ENCODE measurements at regions not wholly inside any gene's neighbourhood (a gene's known extent, or its start where the extent isn't known, plus 50 kb on each side); places are given as distances from the start of the nearest gene placed in this dataset.

- no peak for DNase-seq (ENCODE audit: low read depth, low spot score)
- Histone ChIP-seq H3K9me1 (ENCODE audit: control insufficient read depth, extremely low read depth, insufficient read depth, low read length) (no peaks in the 10 kb centered on the region), H3K4me3 (ENCODE audit: control insufficient read depth in 2 of 3, extremely low read depth in 1 of 3, insufficient read depth in 2 of 3, low read depth in 1 of 3, low read length in 3 of 3) (no peak overlapping the region), H3K79me2 (ENCODE audit: control insufficient read depth, insufficient read depth, low read length) (no peaks in the 10 kb centered on the region), H3K27me3 (ENCODE audit: control insufficient read depth, extremely low read depth, insufficient read depth, low read length) (no peaks in the 10 kb centered on the region), H3K27ac (ENCODE audit: control insufficient read depth, insufficient read depth, low read length) (no peak overlapping the region), H3K4me2 (ENCODE audit: control insufficient read depth, extremely low read depth, insufficient read depth, low read depth, low read length) (no peak overlapping the region), H3K9ac (ENCODE audit: control insufficient read depth, extremely low read depth, insufficient read depth, low read length) (no peak overlapping the region), H3K4me1 (ENCODE audit: control insufficient read depth, extremely low read depth, insufficient read depth, low read length) (peaks cover 8% of the 10 kb centered on the region), H3K9me3 (ENCODE audit: control insufficient read depth, low read depth, low read length) (no peaks in the 10 kb centered on the region), H3K36me3 (ENCODE audit: control insufficient read depth in 2 of 2, extremely low read depth in 1 of 2, insufficient read depth in 2 of 2, low read length in 2 of 2) (no peaks in the 10 kb centered on the region), H2AFZ (ENCODE audit: control insufficient read depth, low read length) (no peak overlapping the region), H4K20me1 (ENCODE audit: control insufficient read depth, extremely low read depth, insufficient read depth, low read length) (no peaks in the 10 kb centered on the region)
- dilution Hi-C loops (cut with MboI; ENCODE audit: extremely low pct_ligation_motif_present, low sequenced_read_pairs): no loop called here
- FAIRE-seq: no peak
- TF ChIP-seq EZH2 (IDR thresholded peaks at IDR 0.05; ENCODE audit: low read length) (no peak), CTCF (optimal IDR thresholded peaks at IDR 0.05 in 1 of 3, IDR thresholded peaks at IDR 0.05 in 1 of 3, conservative IDR thresholded peaks at IDR 0.05 in 1 of 3; ENCODE audit: extremely low read depth in 1 of 3, insufficient read depth in 2 of 3, low read length in 3 of 3) (no peak)
These were observed 80.2 kb upstream of the LRATD1 start for GRCh38 chr2:14552286-14552685.

GRCh38 chr2:14552818-14553217 is 79.7 kb upstream of the LRATD1 start:
- no peaks in the 10 kb centered on the region for H3K9me1 ChIP-seq (ENCODE audit: control insufficient read depth, extremely low read depth, insufficient read depth, low read length)
- FAIRE-seq: no peak
- TF ChIP-seq EZH2 (IDR thresholded peaks at IDR 0.05; ENCODE audit: low read length) (no peak), CTCF (optimal IDR thresholded peaks at IDR 0.05 in 1 of 3, IDR thresholded peaks at IDR 0.05 in 1 of 3, conservative IDR thresholded peaks at IDR 0.05 in 1 of 3; ENCODE audit: extremely low read depth in 1 of 3, insufficient read depth in 2 of 3, low read length in 3 of 3) (no peak)
- H3K36me3 ChIP-seq (ENCODE audit: control insufficient read depth in 2 of 2, extremely low read depth in 1 of 2, insufficient read depth in 2 of 2, low read length in 2 of 2): no peaks in the 10 kb centered on the region
- no peak overlapping the region for H3K4me3 ChIP-seq (ENCODE audit: control insufficient read depth in 2 of 3, extremely low read depth in 1 of 3, insufficient read depth in 2 of 3, low read depth in 1 of 3, low read length in 3 of 3)
- H3K9me3 ChIP-seq (ENCODE audit: control insufficient read depth, low read depth, low read length): no peaks in the 10 kb centered on the region
- H3K27me3 ChIP-seq (ENCODE audit: control insufficient read depth, extremely low read depth, insufficient read depth, low read length): no peaks in the 10 kb centered on the region
- H3K9ac ChIP-seq (ENCODE audit: control insufficient read depth, extremely low read depth, insufficient read depth, low read length): no peak overlapping the region
- no peak overlapping the region for H3K4me2 ChIP-seq (ENCODE audit: control insufficient read depth, extremely low read depth, insufficient read depth, low read depth, low read length)
- dilution Hi-C loops (cut with MboI; ENCODE audit: extremely low pct_ligation_motif_present, low sequenced_read_pairs): no loop called here
- no peak overlapping the region for H3K27ac ChIP-seq (ENCODE audit: control insufficient read depth, insufficient read depth, low read length)
- H3K4me1 ChIP-seq (ENCODE audit: control insufficient read depth, extremely low read depth, insufficient read depth, low read length): peaks cover 13% of the 10 kb centered on the region
- no peaks in the 10 kb centered on the region for H4K20me1 ChIP-seq (ENCODE audit: control insufficient read depth, extremely low read depth, insufficient read depth, low read length)
- no peak overlapping the region for H2AFZ ChIP-seq (ENCODE audit: control insufficient read depth, low read length)
- no peak for DNase-seq (ENCODE audit: low read depth, low spot score)
- H3K79me2 ChIP-seq (ENCODE audit: control insufficient read depth, insufficient read depth, low read length): no peaks in the 10 kb centered on the region
